ENCODE measurements at regions not wholly inside any gene's neighbourhood (a gene's known extent, or its start where the extent isn't known, plus 50 kb on each side); places are given as distances from the start of the nearest gene placed in this dataset.
"Not testable (repeated sequence)": the region's sequence is repeated elsewhere in the genome, so short reads cannot be mapped to it uniquely, and the experiment has no call there.

DNA sequence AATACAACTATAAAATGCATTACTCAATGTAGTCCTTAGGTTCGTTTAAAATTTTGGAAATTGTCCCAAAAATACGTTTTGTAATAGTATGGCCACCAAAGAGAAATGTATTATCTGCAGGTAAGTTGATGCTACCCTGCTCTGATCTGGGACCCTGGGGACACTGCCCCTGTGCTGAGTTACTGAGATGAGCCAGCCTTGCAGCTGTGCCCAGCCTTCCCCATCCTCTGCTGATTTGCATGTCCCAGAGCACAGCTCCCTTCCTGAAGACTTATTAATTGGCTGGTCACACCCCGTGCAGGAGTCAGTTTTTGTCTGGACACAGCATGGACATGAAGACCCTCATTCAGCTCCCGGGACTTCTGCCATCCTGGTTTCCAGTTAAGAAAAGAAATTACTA lies 1203.5 kb downstream of the RPIA start:
- H3K4me1 ChIP-seq (ENCODE audit: control insufficient read depth, insufficient read depth, low read length); H3K4me3 ChIP-seq (ENCODE audit: low read length); H3K27me3 ChIP-seq (ENCODE audit: control insufficient read depth, insufficient read depth, low read length); H3K9me3 ChIP-seq (replicated peaks; ENCODE audit: control insufficient read depth, low read depth, low read length); H3K36me3 ChIP-seq (ENCODE audit: control insufficient read depth, insufficient read depth, low read length); H3K27ac ChIP-seq (ENCODE audit: low read length); DNase-seq: not testable (repeated sequence)
- no CpG with 5 or more reads among the region's 4 CpGs for WGBS (ENCODE audit: insufficient coverage)

GRCh38 chr2:89895629-89896028 lies 1204.2 kb downstream of the RPIA start:
- not testable (repeated sequence) for DNase-seq; H3K27ac ChIP-seq (ENCODE audit: low read length); H3K4me3 ChIP-seq (ENCODE audit: low read length); H3K4me1 ChIP-seq (ENCODE audit: control insufficient read depth, insufficient read depth, low read length); H3K27me3 ChIP-seq (ENCODE audit: control insufficient read depth, insufficient read depth, low read length); H3K9me3 ChIP-seq (replicated peaks; ENCODE audit: control insufficient read depth, low read depth, low read length); H3K36me3 ChIP-seq (ENCODE audit: control insufficient read depth, insufficient read depth, low read length)
- no CpG with 5 or more reads among the region's 6 CpGs for WGBS (ENCODE audit: insufficient coverage)

GRCh38 chr2:89927018-89927417 lies 1235.5 kb downstream of the RPIA start:
- WGBS (ENCODE audit: insufficient coverage), result no CpG with 5 or more reads among the region's 2 CpGs
- H3K4me1 ChIP-seq (ENCODE audit: control insufficient read depth, insufficient read depth, low read length), result not testable (repeated sequence)

DNA sequence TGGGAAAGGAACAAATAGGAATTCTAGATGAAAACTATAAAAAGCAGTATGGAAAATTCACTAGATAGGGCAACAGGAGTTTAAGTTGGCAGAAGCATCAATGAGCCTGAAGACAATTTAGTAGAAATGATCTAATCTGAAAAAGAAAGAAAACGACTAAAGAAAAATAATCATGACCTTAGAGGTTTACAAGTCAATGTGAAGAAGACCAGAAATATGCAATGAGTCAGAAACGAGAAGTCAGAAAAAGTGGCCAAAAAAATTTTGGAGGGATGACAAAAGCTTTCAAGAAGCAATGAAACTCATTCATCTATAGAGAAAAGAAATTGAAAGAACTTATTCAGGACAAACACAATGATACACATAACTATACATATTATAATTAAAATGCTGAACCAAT lies 1244.0 kb downstream of the RPIA start:
- H3K4me3 ChIP-seq (ENCODE audit: low read length); H3K4me1 ChIP-seq (ENCODE audit: control insufficient read depth, insufficient read depth, low read length); H3K27me3 ChIP-seq (ENCODE audit: control insufficient read depth, insufficient read depth, low read length); DNase-seq; H3K9me3 ChIP-seq (replicated peaks; ENCODE audit: control insufficient read depth, low read depth, low read length); H3K27ac ChIP-seq (ENCODE audit: low read length); H3K36me3 ChIP-seq (ENCODE audit: control insufficient read depth, insufficient read depth, low read length): not testable (repeated sequence)
- no CpG with 5 or more reads among the region's 2 CpGs for WGBS (ENCODE audit: insufficient coverage)

More at GRCh38 chr2:89927018-89927417, 1235.5 kb downstream of the RPIA start:
- not testable (repeated sequence) for H3K4me3 ChIP-seq (ENCODE audit: low read length); DNase-seq; H3K27me3 ChIP-seq (ENCODE audit: control insufficient read depth, insufficient read depth, low read length); H3K9me3 ChIP-seq (replicated peaks; ENCODE audit: control insufficient read depth, low read depth, low read length); H3K27ac ChIP-seq (ENCODE audit: low read length); H3K36me3 ChIP-seq (ENCODE audit: control insufficient read depth, insufficient read depth, low read length)

- not testable (repeated sequence) for H3K27ac ChIP-seq (ENCODE audit: low read length); H3K4me1 ChIP-seq (ENCODE audit: control insufficient read depth, insufficient read depth, low read length); H3K4me3 ChIP-seq (ENCODE audit: low read length); H3K36me3 ChIP-seq (ENCODE audit: control insufficient read depth, insufficient read depth, low read length); H3K27me3 ChIP-seq (ENCODE audit: control insufficient read depth, insufficient read depth, low read length); H3K9me3 ChIP-seq (replicated peaks; ENCODE audit: control insufficient read depth, low read depth, low read length)
- DNase-seq, result peak; percentile 2
- no CpG with 5 or more reads among the region's 2 CpGs for WGBS (ENCODE audit: insufficient coverage)
These were observed 1244.5 kb downstream of the RPIA start for GRCh38 chr2:89936011-89936410.

DNA sequence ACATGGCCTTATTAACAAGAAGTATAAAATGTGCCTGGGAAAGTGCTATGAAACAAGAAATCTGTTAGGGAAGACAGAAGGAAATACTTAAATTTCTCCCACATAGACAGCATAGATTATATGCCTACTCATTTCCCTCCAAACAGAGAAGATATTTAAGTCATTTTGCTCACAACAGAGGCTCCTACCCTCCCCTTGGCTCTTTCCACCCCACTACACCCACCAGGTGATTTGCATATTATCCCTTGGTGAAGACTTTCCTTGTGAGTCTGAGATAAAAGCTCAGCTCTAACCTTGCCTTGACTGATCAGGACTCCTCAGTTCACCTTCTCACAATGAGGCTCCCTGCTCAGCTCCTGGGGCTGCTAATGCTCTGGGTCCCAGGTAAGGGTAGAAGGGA lies 1245.1 kb downstream of the RPIA start:
- DNase-seq; H3K4me3 ChIP-seq (ENCODE audit: low read length); H3K27me3 ChIP-seq (ENCODE audit: control insufficient read depth, insufficient read depth, low read length); H3K9me3 ChIP-seq (replicated peaks; ENCODE audit: control insufficient read depth, low read depth, low read length); H3K36me3 ChIP-seq (ENCODE audit: control insufficient read depth, insufficient read depth, low read length); H3K4me1 ChIP-seq (ENCODE audit: control insufficient read depth, insufficient read depth, low read length); H3K27ac ChIP-seq (ENCODE audit: low read length): not testable (repeated sequence)

- not testable (repeated sequence) for H3K27me3 ChIP-seq (ENCODE audit: control insufficient read depth, insufficient read depth, low read length); H3K4me1 ChIP-seq (ENCODE audit: control insufficient read depth, insufficient read depth, low read length); H3K9me3 ChIP-seq (replicated peaks; ENCODE audit: control insufficient read depth, low read depth, low read length); H3K27ac ChIP-seq (ENCODE audit: low read length); H3K36me3 ChIP-seq (ENCODE audit: control insufficient read depth, insufficient read depth, low read length); DNase-seq; H3K4me3 ChIP-seq (ENCODE audit: low read length)
- WGBS (ENCODE audit: insufficient coverage), result no CpG with 5 or more reads among the region's 5 CpGs
These were observed 1247.3 kb downstream of the RPIA start for GRCh38 chr2:89938756-89939155.

- H3K4me3 ChIP-seq (ENCODE audit: low read length); H3K27ac ChIP-seq (ENCODE audit: low read length); DNase-seq; H3K9me3 ChIP-seq (replicated peaks; ENCODE audit: control insufficient read depth, low read depth, low read length); H3K36me3 ChIP-seq (ENCODE audit: control insufficient read depth, insufficient read depth, low read length); H3K27me3 ChIP-seq (ENCODE audit: control insufficient read depth, insufficient read depth, low read length); H3K4me1 ChIP-seq (ENCODE audit: control insufficient read depth, insufficient read depth, low read length): not testable (repeated sequence)
- WGBS (ENCODE audit: insufficient coverage), result no CpG with 5 or more reads among the region's 6 CpGs
These were observed 1252.8 kb downstream of the RPIA start for GRCh38 chr2:89944267-89944666.

DNA sequence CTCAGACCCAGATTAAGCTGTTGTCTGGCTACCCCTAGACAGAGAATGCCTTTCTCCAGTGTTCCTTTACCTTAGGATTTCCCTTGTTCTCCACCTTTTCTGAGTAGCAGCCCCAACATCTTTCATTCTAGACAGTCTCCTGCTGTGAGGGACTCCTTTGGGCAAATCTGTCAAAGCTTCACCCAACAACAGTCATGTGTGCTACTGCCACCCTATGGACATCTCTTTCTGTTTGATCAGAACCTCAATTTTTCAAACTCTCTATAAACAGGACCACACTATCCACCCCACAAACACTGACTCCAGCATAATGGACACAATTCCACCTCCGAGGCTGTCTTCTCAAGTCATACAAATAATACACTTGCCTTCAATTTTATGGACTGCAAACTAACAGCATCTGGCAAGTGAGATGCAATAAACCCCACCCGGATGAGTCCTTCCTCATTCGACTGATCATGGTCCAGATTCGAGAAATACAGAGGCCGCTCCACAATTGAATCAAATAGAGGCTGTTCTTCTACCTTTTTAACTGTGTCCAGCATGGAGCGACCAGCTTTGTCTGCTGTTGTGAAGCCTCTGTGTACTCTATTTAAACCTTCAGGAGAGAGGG lies 1253.6 kb downstream of the RPIA start:
- not testable (repeated sequence) for DNase-seq; H3K4me1 ChIP-seq (ENCODE audit: control insufficient read depth, insufficient read depth, low read length)
- WGBS (ENCODE audit: insufficient coverage), result no CpG with 5 or more reads among the region's 6 CpGs

GRCh38 chr2:89947208-89947815 lies 1255.8 kb downstream of the RPIA start:
- H3K27me3 ChIP-seq (ENCODE audit: control insufficient read depth, insufficient read depth, low read length); H3K9me3 ChIP-seq (replicated peaks; ENCODE audit: control insufficient read depth, low read depth, low read length): not testable (repeated sequence)
- no CpG with 5 or more reads among the region's 3 CpGs for WGBS (ENCODE audit: insufficient coverage)

More for the DNA sequence above, 1253.6 kb downstream of the RPIA start:
- H3K27me3 ChIP-seq (ENCODE audit: control insufficient read depth, insufficient read depth, low read length); H3K27ac ChIP-seq (ENCODE audit: low read length); H3K9me3 ChIP-seq (replicated peaks; ENCODE audit: control insufficient read depth, low read depth, low read length); H3K36me3 ChIP-seq (ENCODE audit: control insufficient read depth, insufficient read depth, low read length); H3K4me3 ChIP-seq (ENCODE audit: low read length): not testable (repeated sequence)

DNA sequence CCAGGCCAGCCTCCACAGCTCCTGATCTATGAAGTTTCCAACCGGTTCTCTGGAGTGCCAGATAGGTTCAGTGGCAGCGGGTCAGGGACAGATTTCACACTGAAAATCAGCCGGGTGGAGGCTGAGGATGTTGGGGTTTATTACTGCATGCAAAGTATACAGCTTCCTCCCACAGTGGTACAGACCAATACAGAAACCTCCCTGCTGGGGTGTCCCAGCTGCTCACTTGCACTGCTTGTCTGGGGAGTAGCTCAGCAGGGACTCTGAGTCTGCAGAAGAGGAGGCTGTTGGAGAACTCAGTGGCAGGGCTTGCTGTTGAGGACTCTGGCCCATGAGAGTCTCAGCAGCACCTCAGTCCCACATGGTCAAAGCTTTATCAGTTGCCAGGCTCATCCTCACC lies 1256.6 kb downstream of the RPIA start:
- not testable (repeated sequence) for H3K9me3 ChIP-seq (replicated peaks; ENCODE audit: control insufficient read depth, low read depth, low read length)
- WGBS (ENCODE audit: insufficient coverage), result no CpG with 5 or more reads among the region's 3 CpGs

More at GRCh38 chr2:89947208-89947815, 1255.8 kb downstream of the RPIA start:
- H3K27ac ChIP-seq (ENCODE audit: low read length); H3K4me1 ChIP-seq (ENCODE audit: control insufficient read depth, insufficient read depth, low read length); DNase-seq; H3K4me3 ChIP-seq (ENCODE audit: low read length); H3K36me3 ChIP-seq (ENCODE audit: control insufficient read depth, insufficient read depth, low read length): not testable (repeated sequence)

More for the DNA sequence above, 1256.6 kb downstream of the RPIA start:
- H3K4me3 ChIP-seq (ENCODE audit: low read length); H3K4me1 ChIP-seq (ENCODE audit: control insufficient read depth, insufficient read depth, low read length); H3K36me3 ChIP-seq (ENCODE audit: control insufficient read depth, insufficient read depth, low read length); H3K27me3 ChIP-seq (ENCODE audit: control insufficient read depth, insufficient read depth, low read length); H3K27ac ChIP-seq (ENCODE audit: low read length); DNase-seq: not testable (repeated sequence)

All from muscle of leg (tissue), 3 donors.